Stimulated activated CD4-positive, alpha-beta T cell treated with anti-CD3 and anti-CD28 coated beads, Interleukin-12 subunit alpha, Interleukin-12 subunit beta, amount 100 ng/mL, for 4 hours (primary cell): ENCODE measurements at regions not wholly inside any gene's neighbourhood (a gene's known extent, or its start where the extent isn't known, plus 50 kb on each side); places are given as distances from the start of the nearest gene placed in this dataset.

Experiments used
- DNase-seq: peaks from one replicate; pipeline ENCODE4 v3.0.0-alpha.2; 2020

GRCh38 chr6:98782772-98783171 lies 51.6 kb upstream of the POU3F2 start:
- no peak for DNase-seq

GRCh38 chr6:98783578-98783977 lies 50.8 kb upstream of the POU3F2 start:
- DNase-seq, result no peak
